H1 (cell line): ENCODE measurements at regions not wholly inside any gene's neighbourhood (a gene's known extent, or its start where the extent isn't known, plus 50 kb on each side); places are given as distances from the start of the nearest gene placed in this dataset.

Source experiments
- CTCF ChIA-PET: fragments of 300-600 bp; sonication (Branson Sonifier 250); formaldehyde crosslinking; loops from one replicate; lab custom pipeline; 2021; ENCODE audit not compliant: partially characterized antibody; lab: Charles Lee
- POLR2A ChIA-PET: fragments of 300-600 bp; sonication (Branson Sonifier 250); formaldehyde crosslinking; loops from one replicate; lab custom pipeline; 2021; ENCODE audit warnings: inconsistent platforms; ENCODE audit not compliant: partially characterized antibody; lab: Charles Lee
- DNase-seq, 2 experiments: peaks; one replicate each; pipeline versions ENCODE4 v3.0.0 to v3.0.0-alpha.2; 2010 to 2022; ENCODE audit warnings: low spot score in 2 of 2, low read depth in 1 of 2, mixed read lengths in 1 of 2
- FAIRE-seq: peaks from 2 replicates; lab custom pipeline; 2011; peaks lifted over from hg19 to GRCh38; lab: Jason Lieb, UNC
- H2AFZ ChIP-seq: 2 replicates; pipeline ENCODE4 v1.8.1; 2012; ENCODE audit warnings: low read length, inconsistent platforms
- H2AK5ac ChIP-seq: 2 replicates; pipeline ENCODE4 v1.6.1; 2013; ENCODE audit warnings: low read depth, low read length
- H2BK120ac ChIP-seq: replicated peaks from 2 replicates; pipeline ENCODE3; 2013; ENCODE audit warnings: low read depth, low read length, inconsistent platforms
- H2BK12ac ChIP-seq: 2 replicates; pipeline ENCODE4 v1.6.1; 2013; ENCODE audit warnings: low read depth, low read length
- H2BK15ac ChIP-seq: 2 replicates; pipeline ENCODE4 v1.6.1; 2013; ENCODE audit warnings: low read length
- H2BK20ac ChIP-seq: 2 replicates; pipeline ENCODE4 v1.6.1; 2013; ENCODE audit warnings: low read length
- H2BK5ac ChIP-seq: 2 replicates; pipeline ENCODE4 v1.6.1; 2013; ENCODE audit warnings: low read depth, low read length
- H3K14ac ChIP-seq: 2 replicates; pipeline ENCODE4 v1.6.1; 2013; ENCODE audit warnings: inconsistent platforms; ENCODE audit not compliant: insufficient read length
- H3K18ac ChIP-seq: 2 replicates; pipeline ENCODE4 v1.6.1; 2013; ENCODE audit warnings: low read length; ENCODE audit errors: extremely low read depth
- H3K23ac ChIP-seq: 2 replicates; pipeline ENCODE4 v1.6.1; 2013; ENCODE audit warnings: inconsistent platforms; ENCODE audit not compliant: insufficient read length
- H3K23me2 ChIP-seq: 2 replicates; pipeline ENCODE4 v1.6.1; 2013; ENCODE audit warnings: low read depth, low read length
- H3K27ac ChIP-seq: 2 replicates; pipeline ENCODE4 v1.6.1; 2011; ENCODE audit warnings: low read depth, low read length, inconsistent platforms
- H3K27me3 ChIP-seq, 4 experiments: replicated peaks in 1 of 4; 1 replicate in 1 of 4; 2 replicates in 3 of 4; pipeline versions ENCODE4 v1.6.1 to v1.8.1; 2011 to 2013; ENCODE audit warnings: low read length in 3 of 4, mild to moderate bottlenecking in 3 of 4, inconsistent platforms in 2 of 4, mixed read lengths in 2 of 4, moderate library complexity in 1 of 4; ENCODE audit not compliant: control insufficient read depth in 3 of 4, insufficient read depth in 3 of 4; ENCODE audit errors: extremely low read depth in 1 of 4
- H3K36me3 ChIP-seq, 4 experiments: 2 replicates each; pipeline versions ENCODE4 v1.6.1 to v1.8.1; 2011 to 2013; ENCODE audit warnings: mild to moderate bottlenecking in 4 of 4, low read length in 3 of 4, moderate library complexity in 2 of 4, control low read depth in 1 of 4, inconsistent platforms in 1 of 4; ENCODE audit not compliant: insufficient read depth in 4 of 4, control insufficient read depth in 2 of 4
- H3K4ac ChIP-seq: replicated peaks from 2 replicates; pipeline ENCODE3; 2013; ENCODE audit warnings: low read length, low read depth, mixed read lengths, inconsistent platforms; ENCODE audit not compliant: insufficient read length
- H3K4me1 ChIP-seq, 4 experiments: replicated peaks in 1 of 4; 1 replicate in 1 of 4; 2 replicates in 3 of 4; pipeline versions ENCODE4 v1.6.1 to v1.8.1; 2011 to 2013; ENCODE audit warnings: low read length in 3 of 4, inconsistent platforms in 2 of 4, mixed read lengths in 1 of 4; ENCODE audit not compliant: insufficient read depth in 4 of 4, control insufficient read depth in 3 of 4
- H3K4me2 ChIP-seq, 2 experiments: 2 replicates each; pipeline versions ENCODE4 v1.6.1 to v1.8.1; 2011 to 2013; ENCODE audit warnings: low read depth in 2 of 2, low read length in 2 of 2, control low read depth in 1 of 2, inconsistent platforms in 1 of 2, mild to moderate bottlenecking in 1 of 2; ENCODE audit not compliant: insufficient read depth in 1 of 2
- H3K4me3 ChIP-seq, 4 experiments: fragments of 200-600, 300-600 bp in 1 of 4; sonication (generic), shearing (Covaris generic), sonication (Bioruptor Twin) in 1 of 4; 2 replicates each; pipeline versions ENCODE4 v1.5.1 to v1.8.1; 2011 to 2016; ENCODE audit warnings: low read length in 4 of 4, low read depth in 3 of 4, control low read depth in 2 of 4, inconsistent platforms in 2 of 4, mild to moderate bottlenecking in 2 of 4, mixed read lengths in 1 of 4, moderate library complexity in 1 of 4; ENCODE audit not compliant: insufficient read depth in 2 of 4; ENCODE audit errors: extremely low read depth in 1 of 4
- H3K56ac ChIP-seq: replicated peaks from 2 replicates; pipeline ENCODE3; 2013; ENCODE audit warnings: low read depth, mild to moderate bottlenecking, mixed read lengths, low read length, inconsistent platforms; ENCODE audit not compliant: insufficient read length
- H3K79me1 ChIP-seq: 2 replicates; pipeline ENCODE4 v1.6.1; 2013; ENCODE audit warnings: low read depth, low read length, control low read depth
- H3K79me2 ChIP-seq, 2 experiments: 2 replicates each; pipeline versions ENCODE4 v1.6.1 to v1.8.1; 2012 to 2013; ENCODE audit warnings: low read length in 2 of 2, mild to moderate bottlenecking in 2 of 2, inconsistent platforms in 1 of 2; ENCODE audit not compliant: insufficient read depth in 2 of 2, control insufficient read depth in 1 of 2
- H3K9ac ChIP-seq, 4 experiments: replicated peaks in 1 of 4; 1 replicate in 1 of 4; 2 replicates in 3 of 4; pipeline versions ENCODE4 v1.6.1 to v1.8.1; 2011 to 2013; ENCODE audit warnings: low read depth in 3 of 4, low read length in 3 of 4, control low read depth in 2 of 4, mild to moderate bottlenecking in 2 of 4, moderate library complexity in 2 of 4, inconsistent platforms in 1 of 4; ENCODE audit errors: extremely low read depth in 1 of 4
- H3K9me3 ChIP-seq, 2 experiments: 2 replicates each; pipeline versions ENCODE4 v1.6.1 to v1.8.1; 2012 to 2013; ENCODE audit warnings: mild to moderate bottlenecking in 2 of 2, moderate library complexity in 2 of 2, control low read depth in 1 of 2, inconsistent platforms in 1 of 2, low read depth in 1 of 2, low read length in 1 of 2, mixed read lengths in 1 of 2; ENCODE audit not compliant: insufficient read depth in 2 of 2
- H4K20me1 ChIP-seq, 2 experiments: replicated peaks in 1 of 2; 2 replicates each; pipeline versions ENCODE3 to v1.8.1; 2011 to 2013; ENCODE audit warnings: inconsistent platforms in 2 of 2, low read length in 2 of 2, mild to moderate bottlenecking in 1 of 2; ENCODE audit not compliant: insufficient read depth in 2 of 2, control insufficient read depth in 1 of 2
- H4K5ac ChIP-seq: 2 replicates; pipeline ENCODE4 v1.6.1; 2013; ENCODE audit warnings: low read length, low read depth, mixed read lengths, inconsistent platforms; ENCODE audit not compliant: insufficient read length
- H4K8ac ChIP-seq: 2 replicates; pipeline ENCODE4 v1.8.0; 2013; ENCODE audit warnings: mild to moderate bottlenecking, moderate library complexity, low read length, inconsistent platforms; ENCODE audit not compliant: insufficient read depth; ENCODE audit errors: extremely low read depth
- H4K91ac ChIP-seq: replicated peaks from 2 replicates; pipeline ENCODE3; 2013; ENCODE audit warnings: low read length, mixed read lengths, inconsistent platforms; ENCODE audit not compliant: insufficient read length
- GABPA ChIP-seq: IDR thresholded peaks from 2 replicates; pipeline ENCODE4 v1.6.1; 2011; ENCODE audit warnings: mild to moderate bottlenecking, low read length, moderate library complexity, borderline replicate concordance; ENCODE audit not compliant: insufficient read depth
- GTF2F1 ChIP-seq: IDR thresholded peaks from 2 replicates; pipeline ENCODE4 v1.6.1; 2012; ENCODE audit warnings: low read depth, low read length, improper control_type of control experiment, borderline replicate concordance
- HDAC2 ChIP-seq, 2 experiments: fragments of 300-600 bp in 1 of 2; sonication (generic) in 1 of 2; IDR thresholded peaks; 2 replicates each; pipeline ENCODE4 v1.6.1; 2011 to 2012; ENCODE audit warnings: low read depth in 2 of 2, low read length in 2 of 2, mild to moderate bottlenecking in 2 of 2, moderate library complexity in 2 of 2, borderline replicate concordance in 1 of 2, inconsistent platforms in 1 of 2
- JUND ChIP-seq: IDR thresholded peaks from 2 replicates; pipeline ENCODE4 v1.6.1; 2011; ENCODE audit warnings: mild to moderate bottlenecking, improper control_type of control experiment, low read length
- RNF2 ChIP-seq: fragments of 200-900, 300-1000 bp; sonication (generic); IDR thresholded peaks from 2 replicates; pipeline ENCODE4 v1.7.1; 2016; ENCODE audit warnings: borderline replicate concordance, low read depth, mild to moderate bottlenecking, antibody characterized with exemption, low read length; ENCODE audit not compliant: poor library complexity, severe bottlenecking; ENCODE audit errors: missing control alignments
- SAP30 ChIP-seq: fragments of 300-600 bp; sonication (generic); IDR thresholded peaks from 2 replicates; pipeline ENCODE4 v1.7.1; 2012; ENCODE audit warnings: low read length, moderate library complexity, mild to moderate bottlenecking, inconsistent platforms; ENCODE audit not compliant: insufficient read depth, insufficient replicate concordance
- WGBS, 2 experiments: shearing (Covaris generic) in 1 of 2; methylation state at CpG; one replicate each; pipeline versions ENCODE4 v1.1.6 to v1.1.7; 2013 to 2015; ENCODE audit warnings: low lambda C conversion rate in 2 of 2, mixed read lengths in 2 of 2, inconsistent platforms in 1 of 2, low coverage in 1 of 2, missing lambda C conversion rate in 1 of 2; ENCODE audit not compliant: insufficient replicate concordance in 2 of 2, insufficient coverage in 1 of 2, insufficient read length in 1 of 2; ENCODE audit errors: extremely low coverage in 1 of 2, missing lambda C conversion rate in 1 of 2; 5-methylcytosine and 5-hydroxymethylcytosine counted together

GRCh38 chr5:166952048-166952447 lies 1339.4 kb upstream of the WWC1 start:
- H3K79me1 ChIP-seq = no peaks in the 10 kb centered on the region
- no peak overlapping the region for H3K27ac ChIP-seq
- H3K14ac ChIP-seq = no peak overlapping the region
- ChIA-PET CTCF (no interaction called here), POLR2A (no interaction called here)
- H3K4ac ChIP-seq = no peak overlapping the region
- H3K4me1 ChIP-seq = peaks cover 0 to 4% (median under 1%) of the 10 kb centered on the region in 4 experiments; a peak in 2 of 7 replicates
- H3K36me3 ChIP-seq = no peaks in the 10 kb centered on the region
- no peaks in the 10 kb centered on the region for H3K27me3 ChIP-seq
- no peak overlapping the region for H3K4me3 ChIP-seq
- no peaks in the 10 kb centered on the region; a peak in 1 of 4 replicates for H3K9me3 ChIP-seq
- no peak overlapping the region for H4K8ac ChIP-seq
- H2AK5ac ChIP-seq = no peak overlapping the region
- no peak overlapping the region for H2AFZ ChIP-seq
- H3K18ac ChIP-seq = no peak overlapping the region
- H4K20me1 ChIP-seq = no peaks in the 10 kb centered on the region
- no peak overlapping the region for H2BK20ac ChIP-seq
- no peak for FAIRE-seq
- H4K5ac ChIP-seq = no peak overlapping the region
- H3K79me2 ChIP-seq = no peaks in the 10 kb centered on the region
- 84% methylated on average over 4 of the region's 4 CpGs; no CpG with 5 or more reads in 1 of the 2 experiments for WGBS, 2 experiments
- H2BK15ac ChIP-seq = no peak overlapping the region
- no peak overlapping the region for H3K9ac ChIP-seq
- H4K91ac ChIP-seq = no peak overlapping the region
- DNase-seq = no peak
- no peak overlapping the region for H3K23ac ChIP-seq
- no peak overlapping the region for H3K4me2 ChIP-seq
- H2BK12ac ChIP-seq = no peak overlapping the region
- no peak overlapping the region for H3K56ac ChIP-seq
- H2BK120ac ChIP-seq = no peak overlapping the region
- H2BK5ac ChIP-seq = no peak overlapping the region
- no peaks in the 10 kb centered on the region for H3K23me2 ChIP-seq
- TF ChIP-seq GABPA (no peak), RNF2 (no peak), JUND (no peak), GTF2F1 (no peak), HDAC2 (IDR thresholded peaks at IDR 0.05; ENCODE audit: borderline replicate concordance in 1 of 2, low read depth in 2 of 2, low read length in 2 of 2) (no peak), SAP30 (no peak)
